Activated CD8-positive, alpha-beta memory T cell treated with anti-CD3 and anti-CD28 coated beads, Interleukin-2, amount 10 ng/mL, durations not matched to agents 7 days and 5 days (primary cell): ENCODE measurements at regions not wholly inside any gene's neighbourhood (a gene's known extent, or its start where the extent isn't known, plus 50 kb on each side); places are given as distances from the start of the nearest gene placed in this dataset.
"Not testable (repeated sequence)": the region's sequence is repeated elsewhere in the genome, so short reads cannot be mapped to it uniquely, and the experiment has no call there.

Source experiments
- ATAC-seq: fragments of 150-1000 bp; cut with Tn5 transposase; one replicate; pipeline ENCODE4 v1.10.0; 2021; ENCODE audit warnings: moderate library complexity
- CTCF ChIA-PET: fragments of 350-600 bp; sonication (Branson Sonifier 250); formaldehyde crosslinking; loops from one replicate; lab custom pipeline; 2021; ENCODE audit warnings: antibody characterized with exemption; lab: Charles Lee
- DNase-seq: peaks from one replicate; pipeline ENCODE4 v3.0.0-alpha.2; 2020
- H3K27ac Mint-ChIP-seq: one replicate; pipeline ENCODE4 v1.8.0; 2021; ENCODE audit warnings: mild to moderate bottlenecking, mixed read lengths
- H3K27me3 Mint-ChIP-seq: one replicate; pipeline ENCODE4 v1.8.0; 2021; ENCODE audit warnings: mixed read lengths
- H3K36me3 Mint-ChIP-seq: one replicate; pipeline ENCODE4 v1.8.0; 2021; ENCODE audit warnings: mild to moderate bottlenecking, mixed read lengths
- H3K4me1 Mint-ChIP-seq: one replicate; pipeline ENCODE4 v1.8.0; 2021; ENCODE audit warnings: mixed read lengths
- H3K4me3 Mint-ChIP-seq: one replicate; pipeline ENCODE4 v1.8.0; 2021; ENCODE audit warnings: mild to moderate bottlenecking, moderate library complexity, mixed read lengths
- H3K9me3 Mint-ChIP-seq: one replicate; pipeline ENCODE4 v1.8.0; 2022; ENCODE audit warnings: low read depth, mixed read lengths

DNA sequence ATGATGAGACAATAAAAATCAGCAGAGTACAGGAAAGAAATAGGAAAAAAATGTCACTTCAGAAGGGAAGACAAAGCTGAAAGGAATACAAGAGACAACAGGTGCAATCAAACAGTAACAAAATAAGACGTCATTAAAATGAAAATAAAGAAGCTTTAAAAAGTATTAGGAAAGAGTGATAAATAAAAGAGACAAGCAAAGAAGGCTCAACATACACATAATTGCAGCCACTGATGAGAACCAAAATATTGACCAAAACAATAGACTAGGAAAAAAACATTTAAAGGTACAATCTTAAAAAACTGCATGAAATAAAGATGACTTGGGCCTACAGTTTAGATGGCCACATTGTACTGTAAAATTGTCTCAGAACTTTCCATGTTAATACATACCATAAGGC lies 160.5 kb upstream of the MINDY3 start:
- H3K36me3 Mint-ChIP-seq = no peaks in the 10 kb centered on the region
- ATAC-seq (no peak), DNase-seq (no peak)
- H3K4me3 Mint-ChIP-seq = no peak overlapping the region
- CTCF ChIA-PET = no interaction called here
- H3K27ac Mint-ChIP-seq = no peak overlapping the region
- H3K27me3 Mint-ChIP-seq = no peaks in the 10 kb centered on the region
- H3K4me1 Mint-ChIP-seq = no peaks in the 10 kb centered on the region
- peaks cover 2% of the 10 kb centered on the region for H3K9me3 Mint-ChIP-seq

DNA sequence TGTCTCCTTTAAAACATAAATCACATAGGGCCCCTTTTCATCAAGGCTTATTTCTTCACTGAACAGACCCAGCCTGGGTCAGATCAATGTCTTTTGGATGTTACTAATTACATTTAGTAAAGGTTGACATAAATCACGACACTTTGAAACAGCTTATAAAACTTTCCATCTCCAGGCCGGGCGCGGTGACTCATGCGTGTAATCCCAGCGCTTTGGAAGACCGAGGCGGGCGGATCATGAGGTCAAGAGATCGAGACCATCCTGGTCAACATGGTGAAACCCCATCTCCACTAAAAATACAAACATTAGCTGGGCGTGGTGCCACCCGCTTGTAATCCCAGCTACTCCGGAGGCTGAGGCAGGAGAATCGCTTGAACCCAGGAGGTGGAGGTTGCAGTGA lies 166.5 kb upstream of the MINDY3 start:
- H3K27ac Mint-ChIP-seq, H3K27me3 Mint-ChIP-seq, H3K4me1 Mint-ChIP-seq, ATAC-seq, DNase-seq, H3K9me3 Mint-ChIP-seq, H3K4me3 Mint-ChIP-seq, CTCF ChIA-PET, H3K36me3 Mint-ChIP-seq: not testable (repeated sequence)

DNA sequence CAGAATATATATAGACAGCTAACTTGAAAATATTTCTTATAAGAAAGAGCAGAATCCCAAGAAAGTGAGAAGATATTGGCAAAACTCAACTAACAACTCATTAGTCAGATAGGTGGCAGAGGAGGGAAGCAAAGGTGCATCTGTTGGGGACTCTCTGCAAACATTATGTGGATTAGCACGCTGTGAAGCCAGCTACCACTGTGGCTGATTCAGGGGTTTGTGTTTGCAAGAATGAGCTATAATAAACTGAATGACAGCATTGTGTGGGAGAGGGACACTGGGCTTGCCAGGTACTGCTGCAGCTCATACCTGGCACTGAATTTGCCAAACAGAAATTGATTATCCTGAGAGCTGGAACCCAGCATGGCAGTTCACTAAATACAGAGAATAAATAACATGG lies 170.3 kb upstream of the MINDY3 start:
- CTCF ChIA-PET = no interaction called here
- no peak for ATAC-seq
- no peaks in the 10 kb centered on the region for H3K27me3 Mint-ChIP-seq
- no peaks in the 10 kb centered on the region for H3K36me3 Mint-ChIP-seq
- no peak overlapping the region for H3K27ac Mint-ChIP-seq
- peaks cover 4% of the 10 kb centered on the region for H3K9me3 Mint-ChIP-seq
- H3K4me3 Mint-ChIP-seq = no peak overlapping the region
- DNase-seq = no peak
- no peaks in the 10 kb centered on the region for H3K4me1 Mint-ChIP-seq

DNA sequence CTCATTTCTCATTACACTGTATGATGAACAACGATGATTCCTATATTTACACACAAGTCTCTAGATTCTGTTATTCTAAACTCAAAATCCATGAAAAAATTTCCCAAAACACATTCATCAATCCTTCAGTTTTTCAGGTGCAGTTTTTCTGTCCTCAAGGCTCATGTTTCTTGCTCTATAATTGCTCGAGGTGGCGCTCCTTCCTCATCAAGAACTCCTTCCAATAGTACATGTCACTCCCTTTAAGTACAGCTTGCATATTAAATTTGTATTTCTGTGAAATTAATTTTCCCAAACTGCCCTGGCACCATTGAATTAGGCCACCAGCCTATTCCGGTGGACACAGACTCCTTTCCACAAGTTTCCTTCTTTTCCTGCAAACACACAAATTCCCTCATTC lies 188.7 kb upstream of the MINDY3 start:
- CTCF ChIA-PET = no interaction called here
- Mint-ChIP-seq H3K27me3 (no peaks in the 10 kb centered on the region), H3K4me3 (no peak overlapping the region), H3K9me3 (no peaks in the 10 kb centered on the region), H3K36me3 (no peaks in the 10 kb centered on the region), H3K4me1 (no peaks in the 10 kb centered on the region), H3K27ac (no peak overlapping the region)
- no peak for ATAC-seq
- no peak for DNase-seq

DNA sequence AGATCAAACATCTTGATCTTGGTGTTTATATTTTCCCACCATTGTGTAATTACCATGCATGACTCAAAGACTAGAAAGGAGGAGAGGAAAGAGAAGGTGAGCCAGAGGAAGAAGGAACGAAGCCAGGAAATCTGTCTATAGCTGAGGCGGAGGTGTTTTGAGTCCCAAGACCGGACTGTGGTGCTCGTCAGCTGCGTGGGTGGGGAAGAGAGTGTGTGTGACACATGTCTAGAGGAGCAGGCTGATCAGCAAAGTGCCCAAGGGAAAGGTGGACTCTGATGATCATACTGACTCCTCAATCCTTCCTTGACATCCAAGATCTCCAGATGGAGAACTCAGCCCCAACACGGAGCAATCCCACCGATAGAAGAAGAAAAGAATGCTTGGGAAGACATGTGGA lies 189.5 kb upstream of the MINDY3 start:
- no peaks in the 10 kb centered on the region for H3K27me3 Mint-ChIP-seq
- ATAC-seq (no peak), DNase-seq (no peak)
- H3K4me1 Mint-ChIP-seq = no peaks in the 10 kb centered on the region
- CTCF ChIA-PET = no interaction called here
- H3K36me3 Mint-ChIP-seq = no peaks in the 10 kb centered on the region
- no peak overlapping the region for H3K4me3 Mint-ChIP-seq
- no peaks in the 10 kb centered on the region for H3K9me3 Mint-ChIP-seq
- no peak overlapping the region for H3K27ac Mint-ChIP-seq

DNA sequence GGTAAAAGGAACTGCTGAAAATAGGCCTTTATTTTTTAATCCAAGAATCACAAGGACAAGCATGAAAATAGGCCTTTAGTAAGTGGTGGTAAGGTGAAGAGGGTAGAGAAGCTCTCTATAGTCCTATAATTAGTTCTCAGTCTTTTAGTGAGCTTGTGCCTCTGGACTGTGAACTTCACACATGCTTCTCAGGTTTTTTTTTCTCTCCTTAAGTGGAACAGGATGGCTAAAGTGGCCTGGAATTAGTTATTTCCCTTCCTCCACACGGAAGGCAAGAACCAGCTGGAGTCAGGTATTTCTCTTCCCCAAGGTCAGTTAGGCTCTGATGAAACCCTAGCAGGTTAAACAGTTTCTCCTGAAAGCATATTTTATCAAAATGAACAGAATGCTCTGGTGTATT lies 203.0 kb upstream of the MINDY3 start:
- Mint-ChIP-seq H3K27ac (no peak overlapping the region), H3K4me1 (no peaks in the 10 kb centered on the region), H3K36me3 (no peaks in the 10 kb centered on the region), H3K4me3 (no peak overlapping the region), H3K27me3 (no peaks in the 10 kb centered on the region), H3K9me3 (peaks cover 2% of the 10 kb centered on the region)
- CTCF ChIA-PET = no interaction called here
- DNase-seq (no peak), ATAC-seq (no peak)

DNA sequence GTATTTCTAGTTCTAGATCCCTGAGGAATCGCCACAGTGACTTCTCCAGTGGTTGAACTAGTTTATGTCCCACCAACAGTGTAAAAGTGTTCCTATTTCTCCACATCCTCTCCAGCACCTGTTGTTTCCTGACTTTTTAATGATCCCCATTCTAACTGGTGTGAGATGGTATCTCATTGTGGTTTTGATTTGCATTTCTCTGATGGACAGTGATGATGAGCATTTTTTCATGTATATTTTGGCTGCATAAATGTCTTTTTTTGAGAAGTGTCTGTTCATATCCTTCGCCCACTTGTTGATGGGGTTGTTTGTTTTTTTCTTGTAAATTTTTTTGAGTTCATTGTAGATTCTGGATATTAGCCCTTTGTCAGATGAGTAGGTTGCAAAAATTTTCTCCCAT lies 223.2 kb upstream of the MINDY3 start:
- H3K4me1 Mint-ChIP-seq, H3K9me3 Mint-ChIP-seq, H3K4me3 Mint-ChIP-seq, CTCF ChIA-PET, DNase-seq, ATAC-seq, H3K36me3 Mint-ChIP-seq, H3K27me3 Mint-ChIP-seq, H3K27ac Mint-ChIP-seq: not testable (repeated sequence)

DNA sequence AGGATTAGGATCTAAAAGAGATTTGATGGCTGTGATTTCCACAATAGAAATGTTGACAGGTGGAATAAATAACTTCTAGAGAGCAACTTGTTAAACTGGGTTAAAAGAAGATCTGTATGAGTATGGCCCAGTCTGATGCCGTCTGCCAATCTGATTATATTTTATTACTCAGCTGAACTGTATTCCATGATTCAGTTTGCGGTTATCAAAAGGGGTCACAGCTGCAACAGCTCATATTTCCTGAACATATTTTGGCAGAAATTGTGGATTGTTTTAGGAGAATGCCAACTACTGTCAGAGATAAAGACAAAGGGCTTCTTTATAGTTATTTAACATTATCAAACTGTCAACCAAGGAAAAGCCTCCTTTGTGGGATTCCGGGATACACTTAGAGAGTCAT lies 244.8 kb upstream of the MINDY3 start:
- H3K36me3 Mint-ChIP-seq = no peaks in the 10 kb centered on the region
- DNase-seq (no peak), ATAC-seq (no peak)
- H3K27ac Mint-ChIP-seq = no peak overlapping the region
- CTCF ChIA-PET = no interaction called here
- H3K4me3 Mint-ChIP-seq = no peak overlapping the region
- H3K4me1 Mint-ChIP-seq = no peaks in the 10 kb centered on the region
- no peaks in the 10 kb centered on the region for H3K27me3 Mint-ChIP-seq
- no peaks in the 10 kb centered on the region for H3K9me3 Mint-ChIP-seq

DNA sequence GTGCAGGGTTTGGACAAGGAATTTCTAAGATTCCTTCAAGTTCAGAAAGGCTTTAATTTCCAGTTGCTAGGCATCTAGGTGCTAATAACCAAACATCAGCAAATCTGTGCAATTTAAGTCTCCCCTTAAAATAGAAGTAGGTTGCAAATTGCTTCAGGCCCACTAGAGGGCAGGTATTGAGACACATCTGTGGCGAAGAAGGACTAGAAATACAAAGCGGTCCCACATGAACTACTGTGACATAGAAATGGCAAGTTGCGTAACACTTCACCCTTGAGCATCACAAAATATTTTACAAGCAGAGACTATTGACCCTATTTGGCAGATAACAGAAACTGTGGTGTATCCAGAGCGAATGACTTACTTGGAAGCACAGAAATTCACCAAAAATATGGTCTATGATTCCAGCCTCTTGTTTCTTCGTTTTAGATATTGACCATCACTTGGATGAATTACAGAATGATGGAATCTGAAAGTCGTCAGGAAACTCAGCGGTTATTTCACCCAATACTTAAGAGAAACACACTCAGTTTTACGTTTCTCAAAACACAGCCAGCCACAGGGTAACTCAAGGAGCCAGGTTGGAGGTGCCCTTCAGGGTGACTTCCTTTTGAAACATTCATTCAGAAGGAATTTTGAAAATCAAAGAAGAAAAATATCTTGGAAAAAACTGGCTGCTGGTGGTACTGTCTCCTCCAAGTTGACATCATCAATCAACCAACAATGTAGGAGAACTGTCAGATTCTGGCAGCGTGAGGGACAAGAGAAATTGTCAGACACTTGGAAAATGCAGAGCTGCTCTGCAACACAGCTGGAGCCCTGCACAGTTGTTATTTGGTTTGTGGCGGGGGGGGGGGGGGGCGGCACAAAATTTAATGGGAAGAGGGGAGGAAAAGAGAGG lies 256.3 kb upstream of the MINDY3 start:
- Mint-ChIP-seq H3K4me1 (no peaks in the 10 kb centered on the region), H3K4me3 (no peak overlapping the region), H3K27me3 (no peaks in the 10 kb centered on the region), H3K27ac (no peak overlapping the region), H3K9me3 (no peaks in the 10 kb centered on the region), H3K36me3 (no peaks in the 10 kb centered on the region)
- ATAC-seq (no peak), DNase-seq (no peak)
- CTCF ChIA-PET = no interaction called here

DNA sequence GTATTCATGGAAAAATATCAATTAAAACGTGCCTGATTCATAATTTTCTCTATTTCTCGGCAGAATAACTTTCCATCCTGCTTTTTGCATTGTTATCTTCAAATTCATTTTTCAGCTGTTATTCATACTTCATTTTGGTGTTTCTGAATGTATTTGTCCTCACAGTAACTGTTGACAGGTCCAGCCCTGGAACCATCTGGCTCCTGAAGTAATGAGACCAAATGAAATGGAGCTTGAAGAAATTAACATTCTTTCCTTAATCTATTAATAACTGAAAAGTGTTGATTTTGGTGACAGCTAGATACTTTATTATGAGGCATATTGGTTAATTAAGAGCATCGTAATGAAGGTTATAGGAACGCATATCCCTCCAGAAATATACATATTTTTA lies 257.0 kb upstream of the MINDY3 start:
- H3K4me3 Mint-ChIP-seq = no peak overlapping the region
- CTCF ChIA-PET = no interaction called here

DNA sequence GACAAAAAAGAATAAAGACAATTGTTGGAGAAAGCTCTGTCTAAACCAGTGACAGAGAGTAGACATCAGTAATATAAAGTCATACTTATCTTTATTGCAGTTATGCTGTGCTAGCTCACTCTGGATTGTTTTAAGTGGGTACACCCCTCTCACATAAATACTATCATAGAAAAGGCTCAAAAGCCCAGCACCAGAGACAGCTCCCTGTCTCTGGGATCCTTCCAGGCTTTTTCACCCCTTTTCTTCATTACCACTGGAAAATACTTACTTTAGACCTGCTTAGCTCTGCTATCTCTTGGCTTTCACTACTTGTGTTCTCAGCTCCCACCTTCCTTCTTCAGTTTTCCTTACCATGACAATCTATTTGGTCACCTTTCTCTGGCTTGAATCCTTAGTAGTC lies 259.1 kb upstream of the MINDY3 start:
- DNase-seq (no peak), ATAC-seq (no peak)
- Mint-ChIP-seq H3K4me3 (no peak overlapping the region), H3K4me1 (no peaks in the 10 kb centered on the region), H3K9me3 (no peaks in the 10 kb centered on the region), H3K27ac (no peak overlapping the region), H3K36me3 (no peaks in the 10 kb centered on the region), H3K27me3 (no peaks in the 10 kb centered on the region)
- CTCF ChIA-PET = no interaction called here

More for the DNA sequence above, 257.0 kb upstream of the MINDY3 start:
- Mint-ChIP-seq H3K9me3 (no peaks in the 10 kb centered on the region), H3K4me1 (no peaks in the 10 kb centered on the region), H3K27me3 (no peaks in the 10 kb centered on the region), H3K27ac (no peak overlapping the region), H3K36me3 (no peaks in the 10 kb centered on the region)
- no peak for DNase-seq
- no peak for ATAC-seq

DNA sequence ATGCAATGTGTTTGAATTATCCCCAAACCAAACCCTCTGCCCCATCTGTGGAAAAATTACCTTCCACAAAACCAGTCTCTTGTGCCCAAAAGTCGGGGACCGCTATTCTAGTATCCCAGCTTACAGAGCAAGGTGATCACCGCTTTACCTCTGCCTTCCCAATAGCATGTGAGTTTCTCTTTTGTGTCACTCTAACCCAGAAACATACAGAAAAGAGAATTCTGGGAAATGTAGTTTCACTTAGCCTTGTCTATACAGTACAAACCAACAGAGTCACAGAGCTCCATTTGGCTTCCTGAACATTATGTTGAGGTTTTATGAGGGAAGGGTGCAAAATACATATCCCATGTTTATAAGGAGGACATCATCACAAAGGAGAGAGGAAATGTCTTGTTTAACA lies 260.3 kb upstream of the MINDY3 start:
- Mint-ChIP-seq H3K36me3 (no peaks in the 10 kb centered on the region), H3K27me3 (no peaks in the 10 kb centered on the region), H3K9me3 (no peaks in the 10 kb centered on the region), H3K4me1 (no peaks in the 10 kb centered on the region), H3K4me3 (no peak overlapping the region), H3K27ac (no peak overlapping the region)
- CTCF ChIA-PET = no interaction called here
- DNase-seq (no peak), ATAC-seq (no peak)

DNA sequence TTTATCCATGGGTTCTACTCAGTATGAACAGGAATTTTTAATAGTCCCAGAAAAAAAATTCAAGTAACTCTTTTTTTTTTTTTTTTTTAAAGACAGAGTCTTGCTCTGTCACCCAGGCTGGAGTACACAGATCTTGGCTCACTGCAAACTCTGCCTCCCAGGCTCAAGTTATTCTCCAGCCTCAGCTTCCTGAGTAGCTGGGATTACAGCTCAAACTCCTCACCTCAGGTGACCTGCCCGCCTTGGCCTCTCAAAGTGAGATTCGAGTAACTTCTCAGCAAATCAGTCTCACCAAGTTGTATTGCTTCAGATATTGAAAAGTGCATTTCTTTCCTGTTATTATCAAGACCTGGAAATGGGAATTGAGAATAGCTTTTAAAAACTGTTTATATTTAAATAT lies 281.2 kb upstream of the MINDY3 start:
- Mint-ChIP-seq H3K9me3 (no peaks in the 10 kb centered on the region), H3K27me3 (no peaks in the 10 kb centered on the region)
- CTCF ChIA-PET = no interaction called here

DNA sequence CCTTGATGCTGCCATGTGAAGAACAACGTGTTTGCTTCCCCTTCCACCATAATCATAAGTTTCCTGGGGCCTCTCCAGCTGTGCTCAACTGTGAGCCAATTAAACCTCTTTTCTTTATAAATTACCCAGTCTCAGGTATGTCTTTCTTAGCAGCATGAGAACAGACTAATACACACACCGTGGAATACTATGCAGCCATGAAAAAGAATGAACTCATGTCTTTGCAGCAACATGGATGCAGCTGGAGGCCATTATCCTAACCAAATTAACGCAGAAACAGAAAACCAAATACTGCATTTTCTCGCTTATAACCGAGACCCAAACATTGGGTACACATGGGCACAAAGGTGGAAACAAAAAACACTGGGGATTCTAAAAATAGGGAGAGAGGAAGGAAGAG lies 286.7 kb upstream of the MINDY3 start:
- Mint-ChIP-seq H3K27me3 (no peaks in the 10 kb centered on the region), H3K9me3 (no peaks in the 10 kb centered on the region), H3K36me3 (no peaks in the 10 kb centered on the region), H3K4me3 (no peak overlapping the region), H3K27ac (no peak overlapping the region), H3K4me1 (no peaks in the 10 kb centered on the region)
- no peak for DNase-seq
- ATAC-seq = no peak
- CTCF ChIA-PET = no interaction called here

More for the DNA sequence above, 281.2 kb upstream of the MINDY3 start:
- H3K36me3 Mint-ChIP-seq = no peaks in the 10 kb centered on the region
- H3K27ac Mint-ChIP-seq = no peak overlapping the region
- no peaks in the 10 kb centered on the region for H3K4me1 Mint-ChIP-seq
- no peak overlapping the region for H3K4me3 Mint-ChIP-seq
- DNase-seq = no peak
- ATAC-seq = no peak
